HG03280 (cell line): ENCODE measurements at regions not wholly inside any gene's neighbourhood (a gene's known extent, or its start where the extent isn't known, plus 50 kb on each side); places are given as distances from the start of the nearest gene placed in this dataset.
"Not testable (repeated sequence)": the region's sequence is repeated elsewhere in the genome, so short reads cannot be mapped to it uniquely, and the experiment has no call there.

Source experiments
- ATAC-seq: cut with Tn5 transposase; IDR thresholded peaks from one replicate; pipeline ENCODE4 v1.9.1; 2021; ENCODE audit warnings: mild to moderate bottlenecking, moderate library complexity; ENCODE audit not compliant: unreplicated experiment

GRCh38 chr16:5971106-5971505 is 873.5 kb upstream of the EEF2KMT start:
- no peak for ATAC-seq

GRCh38 chr16:5966004-5966403 is 868.4 kb upstream of the EEF2KMT start:
- no peak for ATAC-seq

- no peak for ATAC-seq
Measured at GRCh38 chr16:5965321-5965720, 867.7 kb upstream of the EEF2KMT start.

- no peak for ATAC-seq
Measured at GRCh38 chr16:5951486-5951885, 853.9 kb upstream of the EEF2KMT start.

- ATAC-seq, result no peak
Measured at GRCh38 chr16:5944971-5945370, 847.4 kb upstream of the EEF2KMT start.

GRCh38 chr16:5938607-5939006 is 841.0 kb upstream of the EEF2KMT start:
- ATAC-seq, result no peak

GRCh38 chr16:5932906-5933305 is 835.3 kb upstream of the EEF2KMT start:
- no peak for ATAC-seq

GRCh38 chr16:5928476-5929065 is 831.0 kb upstream of the EEF2KMT start:
- ATAC-seq, result no peak

- no peak for ATAC-seq
Measured at GRCh38 chr16:5925850-5926249, 828.3 kb upstream of the EEF2KMT start.

GRCh38 chr16:5922686-5923085 is 825.1 kb upstream of the EEF2KMT start:
- no peak for ATAC-seq

GRCh38 chr16:5918567-5919130 is 821.1 kb upstream of the EEF2KMT start:
- ATAC-seq, result no peak

GRCh38 chr16:5917436-5918195 is 820.0 kb upstream of the EEF2KMT start:
- ATAC-seq, result no peak

GRCh38 chr16:5916711-5917191 is 819.2 kb upstream of the EEF2KMT start:
- ATAC-seq, result no peak

- ATAC-seq, result no peak
Measured at GRCh38 chr16:5911241-5911640, 813.6 kb upstream of the EEF2KMT start.

- ATAC-seq, result not testable (repeated sequence)
Measured at GRCh38 chr16:5909556-5909955, 812.0 kb upstream of the EEF2KMT start.

- ATAC-seq, result no peak
Measured at GRCh38 chr16:5907544-5907943, 809.9 kb upstream of the EEF2KMT start.

GRCh38 chr16:5906351-5906750 is 808.8 kb upstream of the EEF2KMT start:
- ATAC-seq, result no peak

GRCh38 chr16:5905935-5906334 is 808.3 kb upstream of the EEF2KMT start:
- ATAC-seq, result no peak

GRCh38 chr16:5903832-5904231 is 806.2 kb upstream of the EEF2KMT start:
- no peak for ATAC-seq

GRCh38 chr16:5903153-5903552 is 805.6 kb upstream of the EEF2KMT start:
- ATAC-seq, result no peak

GRCh38 chr16:5900046-5900445 is 802.5 kb upstream of the EEF2KMT start:
- no peak for ATAC-seq

- ATAC-seq, result no peak
Measured at GRCh38 chr16:5895976-5896375, 798.4 kb upstream of the EEF2KMT start.
